GM21360 (cell line): ENCODE measurements at regions not wholly inside any gene's neighbourhood (a gene's known extent, or its start where the extent isn't known, plus 50 kb on each side); places are given as distances from the start of the nearest gene placed in this dataset.

Source experiments
- ATAC-seq: cut with Tn5 transposase; IDR thresholded peaks from one replicate; pipeline ENCODE4 v1.9.1; 2021; ENCODE audit warnings: mild to moderate bottlenecking, moderate library complexity; ENCODE audit not compliant: unreplicated experiment

DNA sequence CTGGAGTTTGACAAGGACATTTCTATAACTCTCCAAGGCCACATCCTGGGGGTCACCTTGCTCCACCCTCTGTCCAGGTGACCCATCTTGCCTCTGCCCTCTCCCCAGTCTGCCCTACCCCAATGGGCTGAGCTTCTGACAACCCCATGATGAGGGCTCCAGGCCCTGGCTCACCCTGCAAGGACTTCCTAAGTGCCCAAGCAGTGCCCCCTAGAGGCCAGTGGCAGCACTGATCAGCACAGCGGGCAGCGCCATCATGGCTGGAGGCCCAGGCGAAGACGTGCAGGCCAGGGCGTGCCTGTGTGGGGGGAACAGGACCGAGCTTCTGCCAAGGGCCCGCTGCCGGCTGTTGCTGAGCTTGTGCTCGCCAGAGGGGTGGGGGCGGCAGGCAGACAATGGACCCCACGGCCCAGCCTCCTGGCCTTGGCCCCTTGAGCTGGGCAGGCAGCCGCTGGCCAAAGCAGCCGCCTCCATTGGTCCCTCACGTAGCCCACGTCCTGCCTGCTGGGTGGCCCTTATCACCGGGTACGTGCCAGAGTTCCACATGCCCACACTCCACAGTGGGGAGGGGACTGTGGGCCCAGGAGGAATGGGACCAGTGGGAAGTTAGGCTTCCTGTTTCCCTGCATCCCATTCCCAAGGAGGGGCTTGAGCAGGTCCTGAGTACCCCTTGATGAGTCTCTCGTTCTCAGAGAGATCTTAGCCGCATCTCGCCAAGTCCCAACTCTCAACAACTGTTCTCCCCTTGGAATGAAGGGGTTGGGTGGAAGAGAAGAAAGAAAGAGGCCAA lies 64.3 kb downstream of the MRPL14 start:
- no peak for ATAC-seq

DNA sequence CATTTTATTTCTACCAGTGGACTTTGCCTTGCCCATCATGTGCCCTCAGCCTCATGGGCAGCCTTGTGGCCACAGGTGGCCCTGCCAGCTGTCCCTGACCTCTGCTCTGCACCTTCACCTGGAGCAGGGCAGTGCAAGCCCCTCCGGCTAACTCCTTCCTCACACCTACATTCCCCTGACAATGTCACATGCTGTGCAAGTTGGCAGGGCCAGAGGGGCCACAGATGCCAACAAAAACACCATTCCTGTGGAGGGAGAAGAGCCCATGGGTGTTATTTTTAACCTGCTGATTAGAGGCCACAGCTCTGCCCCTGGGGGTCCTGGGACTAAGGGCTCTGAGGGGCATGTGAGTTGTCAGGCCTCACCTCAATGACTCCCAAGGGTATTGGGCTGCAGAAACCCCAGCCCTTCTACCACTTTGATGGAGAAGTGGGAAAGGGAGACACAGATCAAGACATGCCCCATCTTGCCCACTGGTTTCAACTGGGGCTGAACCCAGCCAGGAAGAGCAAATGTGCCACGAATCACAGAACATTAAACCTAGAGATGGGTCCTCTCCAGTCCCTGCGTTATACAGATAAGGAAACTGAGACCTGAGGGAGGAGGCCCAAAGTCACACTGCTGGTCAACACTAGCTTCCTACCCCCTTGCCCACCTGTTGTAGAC lies 65.0 kb downstream of the MRPL14 start:
- ATAC-seq = no peak

DNA sequence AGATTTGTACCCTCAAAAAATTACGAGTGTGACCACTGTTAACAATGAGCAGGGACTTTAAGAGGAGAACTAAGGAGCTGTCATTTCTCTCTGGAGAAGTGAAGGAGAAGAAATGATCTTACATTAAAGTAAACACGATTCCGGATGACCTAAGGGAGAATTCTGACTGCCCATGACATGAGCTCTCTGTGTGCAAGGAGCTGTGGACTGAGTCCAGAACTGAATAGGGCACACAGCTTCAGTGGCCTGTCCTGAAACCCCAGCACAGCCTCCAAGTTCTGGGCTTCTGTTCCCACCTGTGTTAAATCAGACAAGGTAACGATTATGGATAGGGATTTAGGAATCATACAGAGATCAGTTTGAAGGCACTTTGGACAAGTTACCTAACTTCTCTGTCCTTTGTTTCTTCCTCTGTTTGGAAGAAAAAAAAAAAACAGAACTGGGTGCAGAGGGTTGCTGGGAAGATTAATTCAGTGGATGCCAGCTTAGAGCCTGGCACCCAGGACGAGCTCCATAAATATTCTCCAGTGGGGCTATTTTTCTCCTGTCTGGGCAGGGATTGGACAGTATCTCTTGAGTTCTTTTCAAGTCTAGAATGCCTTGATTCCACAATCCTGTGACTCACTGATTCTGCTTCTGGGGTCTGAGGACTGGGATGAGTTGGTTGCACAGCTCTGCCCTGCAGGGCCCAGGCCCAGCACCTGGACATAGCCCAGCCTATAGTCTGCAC lies 65.7 kb downstream of the MRPL14 start:
- ATAC-seq = no peak

DNA sequence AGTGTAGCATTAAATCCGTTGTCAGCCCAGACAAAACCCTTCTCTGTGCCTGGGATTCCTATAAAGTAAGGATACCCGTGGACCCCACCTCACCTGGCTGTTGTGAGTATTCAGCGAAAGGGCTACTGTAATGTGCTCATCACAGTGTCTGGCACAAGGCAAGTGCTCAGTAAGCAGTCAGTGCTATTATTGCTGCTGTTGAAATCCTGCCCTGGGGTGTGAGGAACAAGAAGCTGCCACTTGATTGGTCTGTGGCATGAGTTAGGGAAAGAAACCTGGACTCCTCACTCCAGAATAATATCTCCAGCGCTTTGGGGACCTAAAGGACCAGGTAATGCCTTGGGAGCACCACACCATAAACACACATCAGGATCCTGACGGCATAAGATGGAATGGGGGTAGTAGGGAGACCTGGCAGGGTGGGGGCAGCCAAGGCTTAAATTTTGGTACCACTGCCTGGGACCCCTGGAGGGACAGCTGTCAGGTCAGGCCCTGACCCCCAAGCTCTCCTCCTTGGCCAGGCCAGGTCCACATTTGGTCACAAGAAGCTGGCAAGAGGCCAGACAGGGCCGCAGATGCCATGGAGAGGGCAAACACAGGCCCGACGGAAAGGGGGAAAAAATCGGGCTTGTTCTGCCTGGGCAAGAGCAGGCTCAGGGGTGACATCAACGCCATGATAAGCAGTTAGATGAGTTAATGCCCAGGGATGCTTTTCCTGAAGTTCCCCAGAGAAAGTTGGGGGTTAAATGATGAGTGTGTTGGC lies 66.5 kb downstream of the MRPL14 start:
- no peak for ATAC-seq

DNA sequence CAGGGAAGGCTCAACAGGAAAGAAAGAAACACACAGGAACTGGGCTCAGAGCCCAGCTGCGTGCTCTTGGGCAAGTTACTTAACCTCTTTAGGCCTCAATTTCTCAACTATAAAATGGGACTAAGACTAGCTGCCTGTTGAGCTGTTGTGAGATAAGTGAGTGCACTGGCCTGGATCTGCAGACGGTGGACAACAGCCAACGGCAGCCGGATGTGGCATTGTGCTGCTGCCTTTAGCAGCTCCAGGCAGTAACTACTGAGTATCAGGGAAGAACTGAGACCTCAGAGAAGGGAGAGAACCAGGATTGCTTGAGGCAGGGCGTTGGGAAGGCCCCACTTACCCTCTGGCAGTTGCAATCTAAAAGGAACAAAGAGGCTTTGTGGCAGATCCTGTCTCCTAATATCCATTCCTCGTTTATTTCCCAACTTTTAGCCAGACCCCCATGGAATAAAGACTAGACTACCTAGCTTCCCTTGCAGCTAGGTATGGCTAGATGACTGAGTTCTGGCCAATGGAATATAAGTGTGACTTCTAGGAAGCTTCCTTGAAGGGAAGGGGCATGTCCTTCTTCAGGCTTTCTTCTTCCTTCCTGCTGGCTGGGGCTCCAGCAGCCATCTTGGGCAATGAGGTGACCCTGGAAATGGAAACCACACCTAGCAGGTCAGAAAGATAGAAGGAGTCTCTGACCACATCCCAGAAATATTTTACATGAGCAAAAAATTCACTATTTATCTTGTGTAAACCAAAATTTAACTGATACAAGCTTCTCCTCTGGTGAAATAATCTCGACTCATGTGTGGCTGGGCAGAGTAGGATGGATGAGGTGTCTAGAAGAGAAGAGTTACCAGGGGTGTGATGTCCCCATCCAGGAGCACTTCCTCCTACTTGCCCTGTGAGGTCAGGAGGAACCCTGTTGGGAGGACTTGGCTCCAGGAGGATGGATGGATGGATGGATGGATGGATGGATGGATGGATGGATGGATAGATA lies 67.6 kb downstream of the MRPL14 start:
- ATAC-seq = no peak

DNA sequence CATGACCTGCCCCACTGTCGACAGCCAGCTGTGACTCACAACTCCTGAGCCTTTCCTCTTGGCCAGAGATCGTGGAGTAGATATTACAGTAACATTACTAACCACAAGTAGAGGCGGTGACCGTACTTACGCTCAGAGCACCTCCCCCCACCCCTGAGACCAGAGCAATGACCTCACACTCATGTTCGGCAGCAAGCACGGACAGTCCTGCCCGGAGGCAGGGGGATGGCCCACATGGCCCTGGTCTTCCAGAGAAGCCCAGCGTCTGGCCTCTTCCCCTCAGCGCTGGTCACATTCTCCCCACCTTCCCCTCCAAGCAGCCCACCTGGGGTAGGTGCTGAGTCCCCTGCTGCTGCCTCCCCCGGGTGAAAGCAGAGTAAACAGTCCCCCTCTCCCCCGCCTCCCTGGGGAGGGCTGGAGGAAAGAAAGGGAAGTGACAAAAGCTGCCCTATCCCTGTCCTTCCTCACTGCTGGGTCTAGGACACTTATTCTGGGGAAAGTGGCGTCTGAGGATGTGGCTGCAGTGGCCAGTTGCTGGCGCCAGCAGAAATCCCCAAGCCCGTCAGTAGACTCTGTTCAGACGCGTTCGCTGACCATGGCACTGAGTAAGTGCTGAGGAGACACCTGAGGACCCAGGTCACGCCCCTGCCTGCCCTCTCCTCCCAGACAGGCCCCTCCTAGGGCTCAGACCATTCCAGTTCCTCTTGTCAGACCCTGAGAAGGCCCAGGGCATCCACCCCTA lies 68.5 kb downstream of the MRPL14 start:
- ATAC-seq = no peak

DNA sequence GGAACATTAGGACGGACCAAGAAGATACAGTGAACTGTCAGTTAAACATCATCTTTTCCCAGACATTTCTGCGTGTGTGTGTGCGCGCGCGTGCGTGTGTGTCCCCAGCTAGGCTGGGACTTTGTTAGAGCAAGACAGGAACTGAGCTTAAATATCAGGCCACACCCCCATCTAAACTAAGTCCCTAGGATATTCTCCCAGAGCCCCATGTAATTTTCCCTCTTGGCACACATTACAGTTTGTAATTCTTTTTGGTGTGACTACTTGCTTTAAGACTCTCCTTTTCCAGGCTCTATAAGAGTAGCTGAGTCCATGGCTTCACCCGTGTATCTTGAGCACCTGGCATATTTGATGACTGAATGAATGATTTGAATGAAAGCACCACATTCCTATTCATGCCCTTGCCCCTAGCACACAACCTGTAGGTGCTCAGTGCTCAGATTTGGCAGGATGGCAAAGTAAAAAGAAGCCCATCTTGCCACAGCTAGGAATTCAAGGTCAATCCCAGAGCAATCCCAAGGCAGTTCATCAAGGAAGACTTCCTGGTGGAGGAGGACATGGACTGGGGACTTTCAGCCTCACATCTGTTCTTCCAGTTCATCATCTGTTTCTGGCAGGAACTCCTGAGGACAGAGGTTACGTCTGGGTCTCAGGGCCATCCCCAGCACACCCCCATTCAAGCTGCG lies 69.2 kb downstream of the MRPL14 start:
- ATAC-seq = no peak

DNA sequence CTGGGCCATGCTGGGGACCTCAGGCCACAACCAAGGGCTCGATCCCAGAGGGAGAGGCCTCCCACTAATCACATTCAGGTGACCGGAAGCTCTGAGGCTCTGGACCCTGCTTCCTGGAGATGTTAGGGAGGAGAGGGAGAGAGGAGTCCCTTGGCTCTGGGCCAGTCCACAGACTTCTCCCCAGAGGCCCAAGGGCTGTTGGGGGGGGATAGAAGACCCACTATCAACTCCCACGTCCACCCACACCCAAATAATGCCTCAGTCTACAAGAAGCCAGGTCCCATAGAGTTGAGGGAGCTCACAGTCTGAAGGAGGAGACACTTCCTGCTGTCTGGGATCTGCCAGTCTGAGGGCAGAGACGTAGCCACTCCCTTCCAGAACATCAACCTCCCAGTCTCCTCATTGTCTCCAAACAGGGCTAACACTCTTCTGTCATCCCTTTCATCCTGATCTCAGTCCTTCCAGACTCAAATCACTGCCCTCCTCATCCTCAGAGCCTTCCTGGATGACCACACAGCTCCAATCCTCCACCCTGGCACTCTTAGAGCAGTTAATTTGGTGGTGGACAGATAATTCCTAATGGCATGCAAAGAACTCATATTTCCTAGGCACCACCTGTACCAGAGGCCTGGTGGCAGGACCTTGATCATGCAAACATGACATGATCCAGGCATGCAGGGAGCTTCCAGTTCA lies 69.9 kb downstream of the MRPL14 start:
- ATAC-seq = no peak

DNA sequence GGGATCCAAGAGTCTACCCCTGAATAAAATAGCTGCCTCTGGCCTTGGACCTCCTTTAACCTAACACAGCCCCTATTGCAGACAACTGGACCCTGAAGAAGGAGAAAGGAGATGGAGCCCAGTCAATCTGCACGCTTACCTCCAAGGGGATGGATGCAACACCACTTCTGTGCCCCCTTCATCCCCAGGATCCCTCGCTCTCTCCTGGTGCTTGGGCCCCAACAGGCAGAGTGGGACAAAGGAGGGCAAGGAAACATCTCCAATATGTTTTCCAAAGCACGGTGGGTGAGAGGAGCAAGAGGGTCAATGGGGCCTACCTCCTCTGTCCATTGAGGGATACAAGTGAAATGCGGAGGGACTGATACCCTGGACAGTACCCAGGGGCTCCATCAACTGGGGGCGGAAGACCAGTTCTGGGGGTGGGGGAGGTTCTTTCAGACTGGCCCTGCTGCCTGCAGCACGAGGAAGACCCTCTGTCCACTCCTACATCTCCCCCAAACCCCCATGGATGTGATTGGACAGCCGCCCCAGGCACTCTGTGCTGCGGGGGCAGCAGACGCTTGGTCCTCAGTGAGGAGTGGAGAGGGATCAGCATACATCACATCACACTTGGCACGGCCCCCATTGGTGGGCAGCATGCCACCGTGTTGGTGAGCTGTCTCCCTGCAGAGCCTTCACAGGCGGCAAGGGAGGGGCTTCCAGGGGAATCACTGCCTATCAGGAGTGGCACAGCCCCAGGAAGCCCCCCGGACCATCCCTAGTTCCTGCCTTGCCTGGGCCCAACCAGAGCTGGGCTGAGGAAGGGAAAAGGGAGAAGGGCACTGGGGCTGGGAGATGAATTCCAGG lies 70.6 kb downstream of the MRPL14 start:
- ATAC-seq = no peak

DNA sequence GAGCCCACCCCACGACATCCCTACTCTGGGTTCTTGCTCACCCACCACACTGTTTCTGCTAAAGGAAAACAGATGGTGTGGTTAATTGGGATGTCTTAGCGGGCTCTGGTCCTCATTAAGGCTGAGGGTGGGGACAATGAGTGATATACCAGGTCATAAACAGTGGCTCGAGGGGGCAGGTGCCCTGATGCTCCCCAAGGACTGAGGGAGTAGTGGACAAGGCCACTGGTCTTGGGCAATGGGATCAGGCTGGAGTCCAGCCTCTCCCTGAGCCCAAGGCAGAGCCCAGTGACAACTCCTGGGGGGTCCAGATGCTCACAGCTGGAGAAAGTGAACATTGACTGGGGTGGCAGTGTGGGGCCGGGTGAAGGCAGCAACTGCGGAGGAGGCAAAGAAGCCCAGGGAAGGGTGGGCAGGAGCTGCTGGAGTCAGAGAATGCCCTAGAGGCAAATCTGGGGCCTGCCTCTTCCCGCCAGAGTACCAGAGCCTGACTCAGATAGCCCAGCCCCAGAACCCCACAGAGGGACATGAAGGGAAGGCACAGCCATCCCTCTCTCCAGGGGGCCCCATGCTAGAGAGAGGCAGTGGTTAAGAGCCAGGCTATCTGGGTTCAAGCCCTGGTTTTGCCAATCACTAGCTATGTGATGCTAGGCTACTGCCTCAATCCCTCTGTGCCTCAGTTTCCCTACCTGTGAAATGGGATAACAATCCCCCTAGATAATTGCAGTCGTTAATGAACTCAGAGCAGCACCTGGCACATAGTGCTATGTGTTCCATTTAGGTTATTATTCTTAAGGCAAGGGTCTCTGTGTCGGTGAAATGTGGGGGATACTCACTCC lies 72.3 kb downstream of the MRPL14 start:
- ATAC-seq = no peak

DNA sequence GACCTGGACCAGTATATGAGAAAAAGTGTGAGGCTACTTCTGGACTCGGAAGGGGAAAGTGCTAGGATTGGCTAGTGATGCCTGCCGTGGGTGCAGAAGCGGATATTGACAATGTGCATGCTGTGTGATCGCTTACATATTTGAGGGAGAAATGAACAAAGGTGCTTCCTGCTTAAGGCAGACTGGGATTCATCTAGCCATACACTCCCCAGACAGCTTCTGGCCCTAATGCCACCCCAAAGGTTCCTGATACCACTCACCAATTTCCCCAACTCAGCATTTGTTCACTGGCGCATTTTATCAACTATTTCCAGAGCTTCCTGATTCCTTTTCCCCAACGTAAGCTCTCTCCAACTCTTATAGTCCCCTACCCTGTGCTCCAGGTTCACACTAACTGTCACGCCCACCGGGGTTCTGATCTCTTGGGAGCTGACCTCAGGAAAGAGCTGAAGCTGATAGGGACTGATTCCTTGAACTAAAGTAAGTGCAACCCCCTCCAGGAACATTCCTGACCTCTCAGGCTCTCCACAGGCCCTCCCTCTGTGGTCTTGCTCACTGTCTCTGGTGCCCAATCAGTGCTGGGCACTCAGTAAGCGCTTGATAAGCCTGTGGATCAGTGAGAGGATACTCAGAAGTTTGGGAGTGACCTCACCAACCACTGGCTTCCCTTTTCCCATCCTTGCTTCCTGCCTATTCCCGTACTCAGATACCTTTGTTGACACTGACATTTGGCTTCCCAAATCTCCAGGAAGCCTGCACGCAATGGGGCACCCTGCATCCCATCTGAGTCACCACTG lies 73.3 kb downstream of the MRPL14 start:
- no peak for ATAC-seq

DNA sequence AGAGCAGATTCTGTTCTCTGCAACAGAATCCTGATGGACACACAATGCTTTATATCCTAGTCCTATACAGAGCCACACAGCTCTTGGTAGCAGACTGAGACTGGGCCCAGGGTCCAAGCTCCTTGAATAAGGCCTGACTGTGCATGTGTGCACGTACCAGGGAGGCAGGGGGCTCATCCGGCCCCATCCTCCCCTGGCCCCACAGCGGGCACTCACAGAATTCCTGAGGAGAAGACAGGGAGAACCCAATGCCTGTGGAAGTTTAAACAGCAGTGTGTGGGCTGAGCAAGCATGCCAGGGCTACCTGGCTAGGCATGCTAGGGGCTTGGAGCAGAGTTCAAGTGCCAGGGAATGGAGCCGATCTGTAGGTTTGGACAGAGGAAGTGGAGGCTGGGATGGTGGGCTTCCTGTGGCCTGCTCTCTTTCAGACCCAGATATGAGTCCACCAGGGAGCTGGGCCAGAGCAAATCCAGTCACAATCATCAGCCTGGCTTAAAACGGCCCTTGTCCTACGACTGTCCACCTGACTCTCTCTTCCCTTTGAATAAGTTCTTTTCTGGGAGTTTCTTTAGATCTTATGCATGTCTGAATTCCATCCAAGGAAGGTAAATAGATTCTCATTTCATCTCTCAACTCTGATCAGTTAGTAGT lies 74.0 kb downstream of the MRPL14 start:
- no peak for ATAC-seq

DNA sequence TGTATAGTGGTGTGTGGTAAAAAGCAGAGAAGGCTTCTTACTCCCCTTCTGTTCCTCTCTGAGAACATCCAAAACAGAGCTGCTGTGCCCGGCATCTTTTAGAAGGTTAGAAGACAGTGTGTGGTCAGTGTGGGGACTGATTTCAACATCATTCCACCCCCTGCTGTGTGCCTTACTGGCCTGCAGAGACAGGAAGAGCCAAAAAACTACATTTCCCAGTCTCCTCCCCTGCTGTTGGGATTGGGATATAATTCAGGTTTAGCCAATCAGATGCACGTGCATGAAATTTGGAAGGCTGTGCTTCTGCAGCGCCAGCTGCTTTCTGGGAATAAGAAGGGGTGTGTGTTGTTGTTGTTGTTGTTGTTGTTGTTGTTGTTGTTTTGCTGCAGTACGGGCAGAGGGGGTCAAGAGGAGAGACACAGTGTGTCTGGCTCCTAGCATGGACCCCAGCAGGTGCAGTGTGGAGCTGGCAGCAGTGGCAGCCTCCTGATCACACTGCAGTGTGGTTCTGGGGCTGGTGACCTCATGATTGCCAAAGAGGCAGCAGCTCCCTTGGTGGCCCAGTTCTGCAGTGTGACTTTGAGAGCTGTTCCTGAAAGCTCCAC lies 74.7 kb downstream of the MRPL14 start:
- ATAC-seq = no peak

DNA sequence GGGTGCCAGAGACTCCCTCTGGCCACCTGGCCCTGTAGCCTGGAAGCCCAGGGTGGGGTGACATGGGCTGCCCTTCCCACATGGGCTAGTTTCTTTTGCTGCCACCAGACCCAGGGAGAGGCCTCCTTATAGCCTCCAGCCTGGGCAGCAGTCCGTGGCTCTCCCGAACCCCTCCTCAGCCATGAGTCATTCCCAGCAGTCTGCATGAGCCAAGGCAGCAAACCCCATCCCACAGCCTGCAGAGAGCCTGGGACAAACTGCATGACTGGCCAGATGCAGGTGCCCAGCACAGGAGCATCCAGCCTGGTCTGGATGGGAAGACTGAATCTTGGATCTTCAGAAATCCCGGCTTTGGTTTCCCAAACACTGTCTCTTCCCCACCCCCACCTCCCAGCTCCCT lies 75.7 kb downstream of the MRPL14 start:
- ATAC-seq = no peak
